Cardiac fibroblast (primary cell): ENCODE measurements at regions not wholly inside any gene's neighbourhood (a gene's known extent, or its start where the extent isn't known, plus 50 kb on each side); places are given as distances from the start of the nearest gene placed in this dataset.

Source experiments
- DNase-seq, 2 donors: peaks; one replicate each; pipeline versions ENCODE4 v3.0.0 to v3.0.0-alpha.2; 2010; ENCODE audit warnings: low read depth in 2 of 2
- H3K4me3 ChIP-seq, 2 donors: replicated peaks in 1 of 2; 1 replicate in 1 of 2; 2 replicates in 1 of 2; pipeline ENCODE4 v1.5.1; 2011; ENCODE audit warnings: low read depth in 2 of 2, low read length in 2 of 2, mild to moderate bottlenecking in 2 of 2, moderate library complexity in 1 of 2
- CTCF ChIP-seq: IDR thresholded peaks from one replicate; pipeline ENCODE4 v1.5.1; 2011; ENCODE audit warnings: low read depth, mild to moderate bottlenecking, low read length, inconsistent platforms

- DNase-seq, result no peak
- H3K4me3 ChIP-seq, result no peak overlapping the region
- no peak for TF ChIP-seq CTCF
These were observed 230.5 kb upstream of the THSD7B start for GRCh38 chr2:136534811-136535210.

GRCh38 chr2:136532171-136532570 is 233.2 kb upstream of the THSD7B start:
- no peak for TF ChIP-seq CTCF
- no peak overlapping the region for H3K4me3 ChIP-seq
- no peak for DNase-seq

GRCh38 chr2:136531731-136532130 is 233.6 kb upstream of the THSD7B start:
- DNase-seq, result no peak
- no peak for TF ChIP-seq CTCF
- H3K4me3 ChIP-seq, result no peak overlapping the region

- DNase-seq, result no peak
- no peak overlapping the region for H3K4me3 ChIP-seq
- no peak for TF ChIP-seq CTCF
These were observed 235.2 kb upstream of the THSD7B start for GRCh38 chr2:136530146-136530545.

GRCh38 chr2:136527560-136527959 is 237.8 kb upstream of the THSD7B start:
- DNase-seq, result peak; percentile 0 to 20
- no peak overlapping the region for H3K4me3 ChIP-seq
- no peak for TF ChIP-seq CTCF

- TF ChIP-seq CTCF, result no peak
- no peak for DNase-seq
- H3K4me3 ChIP-seq, result no peak overlapping the region
These were observed 242.6 kb upstream of the THSD7B start for GRCh38 chr2:136522724-136523123.

- TF ChIP-seq CTCF, result no peak
These were observed 247.6 kb upstream of the THSD7B start for GRCh38 chr2:136517716-136518115.

More at GRCh38 chr2:136517716-136518115, 247.6 kb upstream of the THSD7B start:
- DNase-seq, result no peak
- no peak overlapping the region for H3K4me3 ChIP-seq
